B cell (primary cell): ENCODE measurements at regions not wholly inside any gene's neighbourhood (a gene's known extent, or its start where the extent isn't known, plus 50 kb on each side); places are given as distances from the start of the nearest gene placed in this dataset.

Source experiments
- ATAC-seq: fragments of 200-7000 bp; cut with Tn5 transposase; one replicate; pipeline ENCODE4 v1.10.0; 2021; ENCODE audit warnings: low read depth, mild to moderate bottlenecking, moderate number of reproducible peaks, moderate library complexity
- CTCF ChIA-PET: fragments of 350-600 bp; sonication (Branson Sonifier 250); formaldehyde crosslinking; loops from one replicate; lab custom pipeline; 2021; ENCODE audit warnings: antibody characterized with exemption, inconsistent platforms; lab: Charles Lee
- POLR2A ChIA-PET: fragments of 350-600 bp; sonication (Branson Sonifier 250); formaldehyde crosslinking; loops from one replicate; lab custom pipeline; 2021; ENCODE audit warnings: antibody characterized with exemption; lab: Charles Lee
- DNase-seq: peaks from one replicate; pipeline ENCODE4 v3.0.0; 2013
- H2AFZ ChIP-seq: 2 replicates; pipeline ENCODE4 v1.6.1; 2012; ENCODE audit warnings: mild to moderate bottlenecking, low read depth, low read length; ENCODE audit not compliant: insufficient read depth, poor library complexity, severe bottlenecking
- H3K27ac ChIP-seq, 2 donors: 1 replicate in 1 of 2; 2 replicates in 1 of 2; pipeline ENCODE4 v1.5.1; 2012 to 2013; ENCODE audit warnings: low read length in 2 of 2, mild to moderate bottlenecking in 2 of 2, moderate library complexity in 1 of 2
- H3K27me3 ChIP-seq, 4 experiments: fragments of 200-600 bp in 1 of 4; sonication (generic) in 1 of 4; replicated peaks in 1 of 4; 1 replicate in 2 of 4; 2 replicates in 2 of 4; pipeline versions ENCODE4 v1.6.1 to v1.7.0; 2013 to 2016; ENCODE audit warnings: low read length in 3 of 4, mild to moderate bottlenecking in 2 of 4, mixed read lengths in 1 of 4, moderate library complexity in 1 of 4; ENCODE audit not compliant: insufficient read depth in 4 of 4, control insufficient read depth in 3 of 4; ENCODE audit errors: control extremely low read depth in 1 of 4
- H3K36me3 ChIP-seq, 2 experiments: replicated peaks in 1 of 2; 1 replicate in 1 of 2; 2 replicates in 1 of 2; pipeline versions ENCODE4 v1.6.1 to v1.7.1; 2013; ENCODE audit warnings: low read length in 1 of 2; ENCODE audit not compliant: insufficient read depth in 2 of 2, control insufficient read depth in 1 of 2; ENCODE audit errors: control extremely low read depth in 1 of 2, extremely low read depth in 1 of 2
- H3K4me1 ChIP-seq, 2 donors: fragments of 200-600 bp in 1 of 2; sonication (generic) in 1 of 2; 1 replicate in 1 of 2; 2 replicates in 1 of 2; pipeline versions ENCODE4 v1.5.1 to v1.6.1; 2013 to 2017; ENCODE audit warnings: low read length in 2 of 2; ENCODE audit not compliant: control insufficient read depth in 2 of 2, insufficient read depth in 2 of 2
- H3K4me2 ChIP-seq: replicated peaks from 2 replicates; pipeline ENCODE3; 2012; ENCODE audit warnings: mild to moderate bottlenecking, low read depth, low read length; ENCODE audit not compliant: poor library complexity, severe bottlenecking
- H3K4me3 ChIP-seq, 5 experiments: fragments of 200-600 bp in 1 of 5; sonication (generic) in 1 of 5; 1 replicate in 3 of 5; 2 replicates in 2 of 5; pipeline versions ENCODE4 v1.5.1 to v1.7.0; 2011 to 2016; ENCODE audit warnings: low read length in 4 of 5, mild to moderate bottlenecking in 4 of 5, low read depth in 2 of 5, control low read depth in 1 of 5, moderate library complexity in 1 of 5; ENCODE audit not compliant: insufficient read depth in 1 of 5; ENCODE audit errors: control extremely low read depth in 1 of 5, extremely low read depth in 1 of 5
- H3K79me2 ChIP-seq: fragments of 200-600 bp; sonication (generic); one replicate; pipeline ENCODE4 v1.6.0; 2016; ENCODE audit warnings: low read length; ENCODE audit not compliant: control insufficient read depth, insufficient read depth
- H3K9ac ChIP-seq: fragments of 200-600 bp; sonication (generic); 2 replicates; pipeline ENCODE4 v1.6.1; 2017; ENCODE audit warnings: mild to moderate bottlenecking, low read length, moderate library complexity
- H3K9me3 ChIP-seq, 3 donors: one replicate each; pipeline versions ENCODE4 v1.6.1 to v1.7.1; 2013; ENCODE audit warnings: low read length in 2 of 3; ENCODE audit not compliant: control insufficient read depth in 2 of 3, insufficient read depth in 1 of 3; ENCODE audit errors: control extremely low read depth in 1 of 3
- H4K20me1 ChIP-seq: 2 replicates; pipeline ENCODE4 v1.6.0; 2012; ENCODE audit warnings: mild to moderate bottlenecking, low read length; ENCODE audit not compliant: insufficient read depth, control insufficient read depth, poor library complexity, severe bottlenecking
- H3K27ac Mint-ChIP-seq: one replicate; pipeline ENCODE4 v1.8.0; 2021; ENCODE audit warnings: mixed read lengths
- H3K27me3 Mint-ChIP-seq: one replicate; pipeline ENCODE4 v1.8.0; 2021; ENCODE audit warnings: mixed read lengths
- H3K4me1 Mint-ChIP-seq: one replicate; pipeline ENCODE4 v1.8.0; 2021; ENCODE audit warnings: mixed read lengths
- H3K4me3 Mint-ChIP-seq: one replicate; pipeline ENCODE4 v1.8.0; 2021; ENCODE audit warnings: mixed read lengths
- H3K9me3 Mint-ChIP-seq: one replicate; pipeline ENCODE4 v1.8.0; 2022; ENCODE audit warnings: mixed read lengths; ENCODE audit not compliant: insufficient read depth
- EZH2 ChIP-seq: IDR thresholded peaks from 2 replicates; pipeline ENCODE4 v1.6.1; 2012; ENCODE audit warnings: borderline replicate concordance, low read depth, mild to moderate bottlenecking, moderate library complexity, low read length; ENCODE audit not compliant: insufficient read depth, poor library complexity, severe bottlenecking
- WGBS: methylation state at CpG from one replicate; pipeline ENCODE4 v1.1.5; 2013; ENCODE audit warnings: missing lambda C conversion rate; ENCODE audit not compliant: insufficient coverage; 5-methylcytosine and 5-hydroxymethylcytosine counted together
- intact Hi-C: fragments of 100-400 bp; cut with micrococcal nuclease; formaldehyde crosslinking; loops from one replicate; pipeline ENCODE4 v1.10.0; 2022
- TF ChIP-seq, protein P1 (sequence below): fragments of 200-600 bp; IDR thresholded peaks from one replicate; pipeline ENCODE4 v1.8.0; 2022; ENCODE audit warnings: antibody characterized with exemption, mild to moderate bottlenecking

DNA sequence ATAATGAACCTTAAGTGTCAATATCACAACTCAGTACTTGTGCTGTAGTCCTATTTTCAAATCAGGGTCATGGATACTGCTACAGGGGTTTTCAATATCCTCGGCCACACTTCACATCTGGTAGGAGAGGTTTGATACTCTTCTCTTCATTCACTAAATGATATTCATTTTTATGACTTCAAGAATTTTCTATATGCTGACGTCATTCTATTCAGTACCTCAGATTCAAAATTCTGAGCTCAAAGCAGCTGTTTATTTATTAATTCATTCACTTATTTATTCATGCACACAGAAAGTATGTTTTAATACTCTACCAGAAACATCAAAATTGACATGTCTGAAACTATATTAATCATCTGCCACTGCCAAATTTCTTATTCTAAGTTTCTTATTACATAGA, 866.9 kb upstream of the LRRTM1 start:
- no peak overlapping the region for H3K27ac ChIP-seq
- no peak overlapping the region for H2AFZ ChIP-seq
- H3K4me1 ChIP-seq = no peaks in the 10 kb centered on the region
- Mint-ChIP-seq H3K9me3 (peaks cover 2% of the 10 kb centered on the region), H3K4me1 (no peaks in the 10 kb centered on the region), H3K27ac (no peak overlapping the region), H3K4me3 (no peak overlapping the region), H3K27me3 (no peaks in the 10 kb centered on the region)
- no CpG with 5 or more reads among the region's 2 CpGs for WGBS
- no peak overlapping the region for H3K9ac ChIP-seq
- no peak for DNase-seq
- ChIA-PET CTCF (no interaction called here), POLR2A (no interaction called here)
- no peak overlapping the region for H3K4me3 ChIP-seq
- H3K79me2 ChIP-seq = no peaks in the 10 kb centered on the region
- no peaks in the 10 kb centered on the region for H3K36me3 ChIP-seq
- H3K9me3 ChIP-seq = peaks cover 0 to 1% (median 0%) of the 10 kb centered on the region in 3 donors
- intact Hi-C loops = no loop called here
- no peaks in the 10 kb centered on the region for H4K20me1 ChIP-seq
- H3K27me3 ChIP-seq = no peaks in the 10 kb centered on the region
- no peak for TF ChIP-seq EZH2
- TF ChIP-seq, protein P1, sequence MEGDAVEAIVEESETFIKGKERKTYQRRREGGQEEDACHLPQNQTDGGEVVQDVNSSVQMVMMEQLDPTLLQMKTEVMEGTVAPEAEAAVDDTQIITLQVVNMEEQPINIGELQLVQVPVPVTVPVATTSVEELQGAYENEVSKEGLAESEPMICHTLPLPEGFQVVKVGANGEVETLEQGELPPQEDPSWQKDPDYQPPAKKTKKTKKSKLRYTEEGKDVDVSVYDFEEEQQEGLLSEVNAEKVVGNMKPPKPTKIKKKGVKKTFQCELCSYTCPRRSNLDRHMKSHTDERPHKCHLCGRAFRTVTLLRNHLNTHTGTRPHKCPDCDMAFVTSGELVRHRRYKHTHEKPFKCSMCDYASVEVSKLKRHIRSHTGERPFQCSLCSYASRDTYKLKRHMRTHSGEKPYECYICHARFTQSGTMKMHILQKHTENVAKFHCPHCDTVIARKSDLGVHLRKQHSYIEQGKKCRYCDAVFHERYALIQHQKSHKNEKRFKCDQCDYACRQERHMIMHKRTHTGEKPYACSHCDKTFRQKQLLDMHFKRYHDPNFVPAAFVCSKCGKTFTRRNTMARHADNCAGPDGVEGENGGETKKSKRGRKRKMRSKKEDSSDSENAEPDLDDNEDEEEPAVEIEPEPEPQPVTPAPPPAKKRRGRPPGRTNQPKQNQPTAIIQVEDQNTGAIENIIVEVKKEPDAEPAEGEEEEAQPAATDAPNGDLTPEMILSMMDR = no peak
- no peak overlapping the region for H3K4me2 ChIP-seq
- no peak for ATAC-seq

DNA sequence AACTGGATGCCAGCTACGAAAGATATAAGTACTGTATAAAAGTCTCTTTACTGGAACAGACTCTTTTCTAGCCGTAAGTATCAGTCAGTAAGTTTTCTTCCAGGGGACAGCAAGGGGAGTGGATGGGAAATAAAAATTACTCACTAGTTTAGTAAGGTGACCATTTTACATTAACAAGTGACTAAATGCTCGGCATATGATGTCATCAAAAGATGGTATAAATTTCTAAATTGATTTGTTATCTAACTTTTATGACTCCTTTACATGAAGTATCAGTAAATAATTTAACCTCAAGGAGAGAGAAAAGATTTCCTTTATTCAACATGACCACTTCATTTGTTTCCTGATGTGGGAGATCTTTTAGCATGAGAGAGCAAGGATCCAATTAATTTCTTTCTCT, 859.0 kb upstream of the LRRTM1 start:
- no peak overlapping the region for H3K4me2 ChIP-seq

More for the DNA sequence above, 859.0 kb upstream of the LRRTM1 start:
- Histone ChIP-seq H3K27me3 (no peaks in the 10 kb centered on the region), H3K4me1 (no peaks in the 10 kb centered on the region), H3K27ac (no peak overlapping the region), H3K9me3 (peaks cover 0 to 5% (median 1%) of the 10 kb centered on the region in 3 donors), H3K4me3 (no peak overlapping the region), H3K79me2 (no peaks in the 10 kb centered on the region), H2AFZ (no peak overlapping the region), H3K36me3 (no peaks in the 10 kb centered on the region), H3K9ac (no peak overlapping the region), H4K20me1 (no peaks in the 10 kb centered on the region)
- Mint-ChIP-seq H3K9me3 (peaks cover 2% of the 10 kb centered on the region), H3K4me3 (no peak overlapping the region), H3K27me3 (no peaks in the 10 kb centered on the region), H3K4me1 (no peaks in the 10 kb centered on the region), H3K27ac (no peak overlapping the region)
- no peak for TF ChIP-seq EZH2
- TF ChIP-seq, protein P1 = no peak
- ATAC-seq = no peak
- intact Hi-C loops = no loop called here
- WGBS = no CpG with 5 or more reads among the region's 3 CpGs
- no peak for DNase-seq
- CTCF ChIA-PET = no interaction called here
- POLR2A ChIA-PET = no interaction called here
